SIG-M5 treated with dmso at 0.1 percent for 504 hours (cell line): ENCODE measurements at regions not wholly inside any gene's neighbourhood (a gene's known extent, or its start where the extent isn't known, plus 50 kb on each side); places are given as distances from the start of the nearest gene placed in this dataset.
A peak's percentile ranks its signal among the peaks of the same experiment; 100 is the strongest.

Source experiments
- DNase-seq: peaks from one replicate; lab custom pipeline; 2025; ENCODE audit not compliant: unreplicated experiment; lab: John Stamatoyannopoulos, UW

- DNase-seq = no peak
Measured at GRCh38 chr5:36355516-36355915, 53.8 kb upstream of the RANBP3L start.

GRCh38 chr5:36356915-36357314 is 55.2 kb upstream of the RANBP3L start:
- no peak for DNase-seq

GRCh38 chr5:36357391-36357975 is 55.8 kb upstream of the RANBP3L start:
- no peak for DNase-seq

GRCh38 chr5:36359267-36359666 is 57.6 kb upstream of the RANBP3L start:
- no peak for DNase-seq

GRCh38 chr5:36360307-36360706 is 58.6 kb upstream of the RANBP3L start:
- no peak for DNase-seq

- no peak for DNase-seq
Measured at GRCh38 chr5:36363101-36363500, 61.4 kb upstream of the RANBP3L start.

GRCh38 chr5:36363744-36364143 is 62.0 kb upstream of the RANBP3L start:
- no peak for DNase-seq

GRCh38 chr5:36364473-36364872 is 62.8 kb upstream of the RANBP3L start:
- no peak for DNase-seq

GRCh38 chr5:36365896-36366295 is 64.2 kb upstream of the RANBP3L start:
- no peak for DNase-seq

- no peak for DNase-seq
Measured at GRCh38 chr5:36366883-36367282, 65.2 kb upstream of the RANBP3L start.

GRCh38 chr5:36367524-36367923 is 65.8 kb upstream of the RANBP3L start:
- no peak for DNase-seq

GRCh38 chr5:36369219-36369690 is 67.6 kb upstream of the RANBP3L start:
- DNase-seq = no peak

GRCh38 chr5:36370073-36370472 is 68.4 kb upstream of the RANBP3L start:
- DNase-seq = no peak

GRCh38 chr5:36371366-36371765 is 69.7 kb upstream of the RANBP3L start:
- no peak for DNase-seq

GRCh38 chr5:36373527-36374086 is 71.9 kb upstream of the RANBP3L start:
- peak; percentile 98 for DNase-seq

GRCh38 chr5:36374266-36374862 is 72.7 kb upstream of the RANBP3L start:
- DNase-seq = no peak

- DNase-seq = no peak
Measured at GRCh38 chr5:36377192-36377591, 75.5 kb upstream of the RANBP3L start.

GRCh38 chr5:36378551-36378950 is 76.8 kb upstream of the RANBP3L start:
- DNase-seq = no peak

- DNase-seq = no peak
Measured at GRCh38 chr5:36382890-36383289, 81.2 kb upstream of the RANBP3L start.

GRCh38 chr5:36383942-36384341 is 82.2 kb upstream of the RANBP3L start:
- no peak for DNase-seq

- no peak for DNase-seq
Measured at GRCh38 chr5:36384845-36385244, 83.1 kb upstream of the RANBP3L start.

GRCh38 chr5:36385495-36385894 is 83.8 kb upstream of the RANBP3L start:
- no peak for DNase-seq

GRCh38 chr5:36388288-36388687 is 86.6 kb upstream of the RANBP3L start:
- DNase-seq = no peak
